GM10266 (cell line): ENCODE measurements at regions not wholly inside any gene's neighbourhood (a gene's known extent, or its start where the extent isn't known, plus 50 kb on each side); places are given as distances from the start of the nearest gene placed in this dataset.

Experiments used
- DNase-seq: peaks from one replicate; pipeline ENCODE4 v3.0.0; 2012; ENCODE audit errors: extremely low spot score
- CTCF ChIP-seq: IDR thresholded peaks from 2 replicates; pipeline ENCODE4 v1.5.1; 2012; ENCODE audit warnings: mild to moderate bottlenecking, low read depth; ENCODE audit not compliant: control insufficient read depth, insufficient read depth; ENCODE audit errors: missing control alignments

GRCh38 chr4:32748498-32748897, 2028.3 kb downstream of the PCDH7 start:
- no peak for DNase-seq
- no peak for TF ChIP-seq CTCF

- no peak for TF ChIP-seq CTCF
These were observed 2032.8 kb downstream of the PCDH7 start for GRCh38 chr4:32752962-32753361.

GRCh38 chr4:32768664-32769389, 2048.7 kb downstream of the PCDH7 start:
- DNase-seq, result no peak
- no peak for TF ChIP-seq CTCF

More at GRCh38 chr4:32752962-32753361, 2032.8 kb downstream of the PCDH7 start:
- DNase-seq, result no peak

GRCh38 chr4:32771491-32771890, 2051.3 kb downstream of the PCDH7 start:
- TF ChIP-seq CTCF, result no peak
- no peak for DNase-seq

- no peak for DNase-seq
- no peak for TF ChIP-seq CTCF
These were observed 2054.9 kb downstream of the PCDH7 start for GRCh38 chr4:32775049-32775448.

- no peak for TF ChIP-seq CTCF
- no peak for DNase-seq
These were observed 2056.4 kb downstream of the PCDH7 start for GRCh38 chr4:32776435-32777203.

- no peak for DNase-seq
- no peak for TF ChIP-seq CTCF
These were observed 2057.9 kb downstream of the PCDH7 start for GRCh38 chr4:32778025-32778424.
